ENCODE measurements at regions not wholly inside any gene's neighbourhood (a gene's known extent, or its start where the extent isn't known, plus 50 kb on each side); places are given as distances from the start of the nearest gene placed in this dataset.

DNA sequence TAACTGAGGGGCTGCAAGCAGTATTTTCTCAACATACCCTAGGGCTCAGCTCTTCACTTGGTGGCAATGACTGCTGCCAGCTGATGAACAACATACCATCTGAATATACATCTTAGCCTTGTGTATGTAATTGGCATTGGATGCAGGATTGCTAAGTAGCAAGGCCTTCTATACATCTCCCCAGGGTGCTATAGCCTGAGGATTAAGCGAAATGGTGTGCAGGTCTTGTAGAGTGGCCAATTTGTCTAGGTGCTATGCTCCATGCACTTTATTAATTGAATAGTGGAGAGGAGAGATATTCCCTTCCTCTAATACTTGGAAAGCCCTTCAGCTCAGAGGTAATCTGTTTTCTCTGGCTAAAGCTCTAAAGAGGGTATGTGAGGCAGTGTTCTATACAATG lies 71.9 kb downstream of the KIF2B start:
- TF ChIP-seq, protein P1, sequence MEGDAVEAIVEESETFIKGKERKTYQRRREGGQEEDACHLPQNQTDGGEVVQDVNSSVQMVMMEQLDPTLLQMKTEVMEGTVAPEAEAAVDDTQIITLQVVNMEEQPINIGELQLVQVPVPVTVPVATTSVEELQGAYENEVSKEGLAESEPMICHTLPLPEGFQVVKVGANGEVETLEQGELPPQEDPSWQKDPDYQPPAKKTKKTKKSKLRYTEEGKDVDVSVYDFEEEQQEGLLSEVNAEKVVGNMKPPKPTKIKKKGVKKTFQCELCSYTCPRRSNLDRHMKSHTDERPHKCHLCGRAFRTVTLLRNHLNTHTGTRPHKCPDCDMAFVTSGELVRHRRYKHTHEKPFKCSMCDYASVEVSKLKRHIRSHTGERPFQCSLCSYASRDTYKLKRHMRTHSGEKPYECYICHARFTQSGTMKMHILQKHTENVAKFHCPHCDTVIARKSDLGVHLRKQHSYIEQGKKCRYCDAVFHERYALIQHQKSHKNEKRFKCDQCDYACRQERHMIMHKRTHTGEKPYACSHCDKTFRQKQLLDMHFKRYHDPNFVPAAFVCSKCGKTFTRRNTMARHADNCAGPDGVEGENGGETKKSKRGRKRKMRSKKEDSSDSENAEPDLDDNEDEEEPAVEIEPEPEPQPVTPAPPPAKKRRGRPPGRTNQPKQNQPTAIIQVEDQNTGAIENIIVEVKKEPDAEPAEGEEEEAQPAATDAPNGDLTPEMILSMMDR (conservative IDR thresholded peaks at IDR 0.05; ENCODE audit: low read depth, low read length) = no peak
- TF ChIP-seq CHD1 (IDR thresholded peaks at IDR 0.05; ENCODE audit: low read depth, low read length) = no peak
- TF ChIP-seq POLR2A (IDR thresholded peaks at IDR 0.05; ENCODE audit: low read depth, low read length) = no peak
- no peak for TF ChIP-seq RFX5 (IDR thresholded peaks at IDR 0.05; ENCODE audit: low read depth, low read length)

All from IMR-90 (cell line).